ENCODE measurements at regions not wholly inside any gene's neighbourhood (a gene's known extent, or its start where the extent isn't known, plus 50 kb on each side); places are given as distances from the start of the nearest gene placed in this dataset.

- TF ChIP-seq CTCF (conservative IDR thresholded peaks at IDR 0.05; ENCODE audit: low read depth in 2 of 2): peak; percentile 45 to 54
- TF ChIP-seq JUNB (IDR thresholded peaks at IDR 0.05; ENCODE audit: unreplicated experiment): no peak
- no peak for TF ChIP-seq REST (IDR thresholded peaks at IDR 0.05; ENCODE audit: unreplicated experiment)
- TF ChIP-seq POLR2AphosphoS5 (IDR thresholded peaks at IDR 0.05; ENCODE audit: low read depth): no peak
- TF ChIP-seq ETS1 (IDR thresholded peaks at IDR 0.05): no peak
Observed at GRCh38 chr1:63073309-63074306, 248.8 kb upstream of the FOXD3 start.
